GM12874 (cell line): ENCODE measurements at regions not wholly inside any gene's neighbourhood (a gene's known extent, or its start where the extent isn't known, plus 50 kb on each side); places are given as distances from the start of the nearest gene placed in this dataset.

Experiments
- CTCF ChIP-seq: IDR thresholded peaks from 2 replicates; pipeline ENCODE4 v1.5.1; 2011; ENCODE audit warnings: low read depth, mild to moderate bottlenecking, control low read depth, low read length, moderate library complexity; ENCODE audit not compliant: insufficient read depth

DNA sequence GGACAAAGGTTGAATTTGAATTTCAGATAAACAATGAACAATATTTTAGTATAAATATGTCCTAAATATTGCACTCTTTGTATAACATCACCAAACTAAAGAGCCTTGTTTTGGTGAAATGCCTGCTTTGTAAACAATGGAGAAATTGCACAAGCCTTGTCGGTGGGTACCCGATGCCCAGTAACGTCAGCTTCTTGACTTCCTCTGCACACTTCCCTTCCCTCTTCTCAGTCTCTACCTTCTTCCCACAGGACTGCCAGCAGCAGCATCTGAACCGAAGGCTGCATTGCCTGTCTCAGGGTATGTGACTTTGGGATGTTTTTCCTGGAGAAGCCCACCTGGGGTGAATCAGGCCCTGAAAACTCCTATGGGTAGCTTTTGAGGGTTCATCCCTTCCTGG is 113.9 kb downstream of the UTP18 start:
- no peak for TF ChIP-seq CTCF

DNA sequence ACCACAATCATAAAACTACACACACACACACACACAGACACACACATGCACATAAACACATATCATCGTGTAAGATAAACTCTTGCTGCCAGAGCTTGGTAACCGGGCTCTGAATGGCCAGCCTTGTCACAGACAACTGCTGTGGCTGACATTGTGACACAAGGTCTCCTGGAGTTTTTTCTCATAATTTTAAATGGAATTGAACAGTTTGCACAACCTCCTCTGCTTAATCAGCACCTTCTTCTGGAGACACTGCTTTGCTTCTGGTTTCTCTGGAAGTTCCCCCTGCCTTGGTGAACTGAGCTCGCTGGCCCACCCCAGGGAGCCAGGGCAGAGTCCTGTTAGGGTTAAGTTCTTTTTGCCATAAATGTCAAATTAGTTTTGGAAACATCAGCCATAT is 115.4 kb downstream of the UTP18 start:
- TF ChIP-seq CTCF: no peak

DNA sequence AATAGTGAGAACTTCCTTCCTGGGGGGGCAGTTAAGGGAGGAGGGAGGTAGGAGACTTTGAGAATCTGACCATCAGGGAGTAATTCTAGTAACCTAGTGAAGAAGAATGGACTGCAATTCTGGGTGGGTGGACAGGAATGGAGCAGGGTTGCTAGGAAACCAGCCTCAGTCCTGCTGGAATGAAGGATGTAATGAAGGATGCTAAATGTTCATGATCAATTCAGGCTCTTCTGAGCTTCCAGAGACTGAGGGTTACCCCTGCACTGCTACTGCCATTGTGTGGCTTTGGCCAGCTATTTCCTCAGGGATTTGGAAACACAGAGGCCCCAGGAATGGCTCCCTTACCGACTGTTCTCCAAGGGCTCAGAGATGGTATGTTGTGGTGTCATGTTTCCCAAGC is 116.4 kb downstream of the UTP18 start:
- no peak for TF ChIP-seq CTCF

DNA sequence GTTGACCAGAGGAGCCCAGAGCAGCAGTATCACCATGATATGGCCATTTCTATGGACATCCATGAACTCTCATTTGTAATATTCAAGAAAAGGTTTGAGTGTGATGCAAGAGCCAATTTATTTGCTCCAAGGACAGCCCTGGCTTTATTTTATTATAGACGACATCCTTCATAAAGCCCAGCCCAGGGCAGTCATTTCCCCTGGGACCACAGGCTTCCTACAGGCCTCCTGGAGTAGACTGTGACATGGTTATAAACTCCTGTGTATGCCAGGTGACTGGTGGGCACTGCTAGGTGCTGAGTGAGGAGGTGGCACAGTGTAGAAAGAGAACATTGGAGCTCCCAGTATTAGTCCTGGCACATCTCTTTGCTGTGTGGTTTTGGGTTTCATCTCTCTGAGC is 120.9 kb downstream of the UTP18 start:
- TF ChIP-seq CTCF: no peak

DNA sequence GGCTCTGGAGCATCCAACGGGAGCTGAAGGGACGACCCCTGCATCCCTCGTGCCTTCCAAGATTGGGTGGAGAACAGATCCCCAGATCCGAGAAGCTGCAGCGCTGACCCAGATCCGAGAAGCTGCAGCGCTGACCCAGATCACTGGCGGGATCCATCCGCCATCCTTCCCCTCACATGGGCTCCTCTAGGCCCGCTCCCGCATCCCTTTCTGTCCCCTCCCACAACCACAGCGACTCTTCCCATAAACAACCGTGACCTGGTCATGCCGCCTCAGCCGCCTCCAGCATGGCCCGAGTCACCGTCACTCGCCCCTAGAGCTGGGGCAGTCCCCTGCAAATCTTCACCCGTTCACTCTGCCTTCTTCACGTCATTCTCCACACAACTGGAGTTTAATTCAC is 124.9 kb downstream of the UTP18 start:
- TF ChIP-seq CTCF: no peak

DNA sequence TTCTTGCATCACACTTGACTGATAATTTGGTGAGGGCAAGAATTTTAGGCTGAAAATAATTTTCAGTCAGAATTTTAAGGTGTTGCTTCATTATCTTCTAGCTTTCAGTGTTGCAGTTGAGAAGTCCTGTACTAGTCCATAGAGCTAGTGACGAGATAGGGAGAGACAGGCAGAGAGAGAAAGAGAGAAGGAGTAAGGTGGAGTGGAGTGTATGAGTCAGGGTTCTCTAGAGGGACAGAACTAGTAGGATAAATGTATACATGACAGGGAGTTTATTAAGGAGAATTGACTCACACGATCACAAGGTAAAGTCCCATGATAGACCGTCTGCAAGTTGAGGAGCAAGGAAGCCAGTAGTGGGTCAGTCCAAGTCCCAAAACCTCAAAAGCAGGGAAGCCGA is 127.2 kb downstream of the UTP18 start:
- no peak for TF ChIP-seq CTCF

DNA sequence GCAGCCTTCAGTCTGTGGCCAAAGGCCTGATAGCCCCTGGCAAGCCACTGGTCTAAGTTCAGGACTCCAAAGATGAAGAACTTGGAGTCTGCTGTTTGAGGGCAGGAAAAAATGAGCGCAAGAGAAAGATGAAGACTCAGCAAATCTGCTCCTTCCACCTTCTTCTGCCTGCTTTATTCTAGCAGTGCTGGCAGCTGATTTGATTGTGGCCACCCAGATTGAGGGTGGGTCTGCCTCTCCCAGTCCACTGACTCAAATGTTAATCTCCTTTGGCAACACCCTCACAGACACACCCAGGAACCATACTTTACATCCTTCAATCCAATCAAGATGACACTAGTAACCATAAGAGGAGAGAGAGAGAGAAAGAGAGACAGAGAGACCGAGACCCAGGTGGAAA is 127.6 kb downstream of the UTP18 start:
- TF ChIP-seq CTCF: no peak

DNA sequence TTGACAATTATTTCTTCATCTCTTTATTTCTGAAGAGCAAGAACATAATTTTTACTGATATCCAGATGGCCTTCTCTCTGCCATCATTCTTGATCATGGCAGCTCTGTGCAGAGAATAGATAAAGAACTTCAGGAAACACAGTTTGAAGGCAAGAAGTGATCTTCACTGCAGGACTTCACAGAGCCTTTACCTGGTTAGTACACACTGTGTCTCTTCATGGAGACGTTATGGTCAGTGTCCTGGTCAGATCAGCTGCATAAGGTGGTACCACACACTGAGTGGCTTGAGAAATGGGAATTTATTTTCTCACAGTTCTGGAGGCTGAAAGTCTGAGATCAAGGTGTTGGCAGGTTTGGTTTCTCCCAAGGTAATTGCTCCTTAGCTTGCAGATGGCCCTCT is 129.5 kb downstream of the UTP18 start:
- no peak for TF ChIP-seq CTCF
